Transverse colon (tissue), 3 donors: ENCODE measurements at regions not wholly inside any gene's neighbourhood (a gene's known extent, or its start where the extent isn't known, plus 50 kb on each side); places are given as distances from the start of the nearest gene placed in this dataset.

Source experiments
- CTCF ChIP-seq, 5 experiments: fragments of 200-600 bp in 3 of 5; fragments of 450-650 bp in 2 of 5; sonication (generic) in 3 of 5; IDR thresholded peaks; 1 replicate in 2 of 5; 2 replicates in 3 of 5; pipeline ENCODE4 v1.5.1; 2016 to 2017; ENCODE audit warnings: antibody characterized with exemption in 5 of 5, inconsistent platforms in 3 of 5, mild to moderate bottlenecking in 2 of 5, moderate library complexity in 1 of 5
- POLR2A ChIP-seq: fragments of 450-650 bp; IDR thresholded peaks from one replicate; pipeline ENCODE4 v1.6.1; 2016; ENCODE audit warnings: antibody characterized with exemption, mild to moderate bottlenecking, moderate library complexity

GRCh38 chr1:60703155-60703554, 379.2 kb upstream of the NFIA start:
- TF ChIP-seq CTCF (IDR thresholded peaks at IDR 0.05) (no peak), POLR2A (no peak)
